K562 (cell line): ENCODE measurements at regions not wholly inside any gene's neighbourhood (a gene's known extent, or its start where the extent isn't known, plus 50 kb on each side); places are given as distances from the start of the nearest gene placed in this dataset.

Experiments used
- DMBX1 ChIP-seq: fragments of 250-450 bp; sonication (Bioruptor Pico); IDR thresholded peaks from 2 replicates; pipeline ENCODE4 v1.8.0; 2022; ENCODE audit warnings: inconsistent platforms, mild to moderate bottlenecking, moderate library complexity, borderline replicate concordance
- ETV5 ChIP-seq: sonication (generic); formaldehyde crosslinking; IDR thresholded peaks from 2 replicates; pipeline ENCODE4 v1.4.0; 2020; ENCODE audit warnings: low read depth, mild to moderate bottlenecking, missing genetic modification reagents
- HDAC6 ChIP-seq: IDR thresholded peaks from 2 replicates; pipeline ENCODE4 v1.6.1; 2012; ENCODE audit warnings: low read depth, mild to moderate bottlenecking, control low read depth, inconsistent platforms, low read length, moderate library complexity
- TEAD2 ChIP-seq: fragments of 450-650 bp; IDR thresholded peaks from 2 replicates; pipeline ENCODE4 v1.6.1; 2016; ENCODE audit warnings: missing genetic modification characterization, control low read depth, missing compliant biosample characterization
- TF ChIP-seq, protein P1 (sequence below): sonication (generic); formaldehyde crosslinking; IDR thresholded peaks from 2 replicates; pipeline ENCODE4 v1.8.0; 2022; ENCODE audit warnings: missing genetic modification reagents, mild to moderate bottlenecking, borderline replicate concordance
- TF ChIP-seq, protein P2 (sequence below): IDR thresholded peaks from 3 replicates; pipeline ENCODE4 v1.6.1; 2011; ENCODE audit warnings: borderline replicate concordance, mild to moderate bottlenecking; ENCODE audit not compliant: insufficient read length, insufficient read depth
- TF ChIP-seq, protein P3 (sequence below): fragments of 250-450 bp; sonication (Bioruptor Pico); IDR thresholded peaks from 2 replicates; pipeline ENCODE4 v1.5.0; 2021; ENCODE audit warnings: mild to moderate bottlenecking, borderline replicate concordance

DNA sequence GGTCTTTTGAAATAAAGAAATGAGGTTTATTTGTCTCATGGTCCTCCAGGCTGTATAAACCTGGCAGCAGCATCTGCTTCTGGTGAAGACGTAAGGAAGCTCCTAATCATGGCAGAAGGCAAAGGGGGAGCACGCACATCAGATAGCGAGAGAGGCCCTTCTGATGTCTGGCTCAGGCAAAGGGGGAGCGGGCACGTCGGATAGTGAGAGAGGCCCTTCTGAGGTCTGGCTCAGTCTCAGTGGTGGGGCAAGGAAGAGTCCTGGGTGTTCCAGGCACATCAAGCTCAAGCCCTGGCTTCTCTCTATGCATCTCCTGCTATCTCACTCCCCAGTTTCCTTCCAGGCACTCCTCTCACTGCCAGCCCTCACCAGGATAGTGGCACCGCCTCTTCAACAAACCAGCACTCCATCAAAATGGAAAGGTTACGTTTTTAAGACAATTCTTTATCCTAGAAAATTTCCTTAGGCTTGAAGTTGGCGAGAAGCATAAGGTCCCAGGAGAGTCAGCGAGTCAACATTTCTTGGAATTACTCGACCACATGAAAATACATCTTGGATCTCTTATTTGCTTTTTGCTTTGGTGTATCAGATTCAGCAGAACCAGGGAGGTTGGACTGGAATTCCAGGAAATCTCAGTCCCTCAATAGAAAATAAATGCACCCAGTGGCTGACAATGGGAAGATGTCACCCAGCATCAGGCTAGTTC is 189.6 kb upstream of the TMEM132C start (continued):
- TF ChIP-seq, protein P1, sequence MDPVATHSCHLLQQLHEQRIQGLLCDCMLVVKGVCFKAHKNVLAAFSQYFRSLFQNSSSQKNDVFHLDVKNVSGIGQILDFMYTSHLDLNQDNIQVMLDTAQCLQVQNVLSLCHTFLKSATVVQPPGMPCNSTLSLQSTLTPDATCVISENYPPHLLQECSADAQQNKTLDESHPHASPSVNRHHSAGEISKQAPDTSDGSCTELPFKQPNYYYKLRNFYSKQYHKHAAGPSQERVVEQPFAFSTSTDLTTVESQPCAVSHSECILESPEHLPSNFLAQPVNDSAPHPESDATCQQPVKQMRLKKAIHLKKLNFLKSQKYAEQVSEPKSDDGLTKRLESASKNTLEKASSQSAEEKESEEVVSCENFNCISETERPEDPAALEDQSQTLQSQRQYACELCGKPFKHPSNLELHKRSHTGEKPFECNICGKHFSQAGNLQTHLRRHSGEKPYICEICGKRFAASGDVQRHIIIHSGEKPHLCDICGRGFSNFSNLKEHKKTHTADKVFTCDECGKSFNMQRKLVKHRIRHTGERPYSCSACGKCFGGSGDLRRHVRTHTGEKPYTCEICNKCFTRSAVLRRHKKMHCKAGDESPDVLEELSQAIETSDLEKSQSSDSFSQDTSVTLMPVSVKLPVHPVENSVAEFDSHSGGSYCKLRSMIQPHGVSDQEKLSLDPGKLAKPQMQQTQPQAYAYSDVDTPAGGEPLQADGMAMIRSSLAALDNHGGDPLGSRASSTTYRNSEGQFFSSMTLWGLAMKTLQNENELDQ (CRISPR knock-in tag): no peak
- TF ChIP-seq, protein P2, sequence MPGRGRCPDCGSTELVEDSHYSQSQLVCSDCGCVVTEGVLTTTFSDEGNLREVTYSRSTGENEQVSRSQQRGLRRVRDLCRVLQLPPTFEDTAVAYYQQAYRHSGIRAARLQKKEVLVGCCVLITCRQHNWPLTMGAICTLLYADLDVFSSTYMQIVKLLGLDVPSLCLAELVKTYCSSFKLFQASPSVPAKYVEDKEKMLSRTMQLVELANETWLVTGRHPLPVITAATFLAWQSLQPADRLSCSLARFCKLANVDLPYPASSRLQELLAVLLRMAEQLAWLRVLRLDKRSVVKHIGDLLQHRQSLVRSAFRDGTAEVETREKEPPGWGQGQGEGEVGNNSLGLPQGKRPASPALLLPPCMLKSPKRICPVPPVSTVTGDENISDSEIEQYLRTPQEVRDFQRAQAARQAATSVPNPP: no peak
- TF ChIP-seq ETV5 (CRISPR knock-in tag): no peak
- TF ChIP-seq TEAD2: no peak
- TF ChIP-seq DMBX1 (CRISPR knock-in tag): no peak
- TF ChIP-seq, protein P3, sequence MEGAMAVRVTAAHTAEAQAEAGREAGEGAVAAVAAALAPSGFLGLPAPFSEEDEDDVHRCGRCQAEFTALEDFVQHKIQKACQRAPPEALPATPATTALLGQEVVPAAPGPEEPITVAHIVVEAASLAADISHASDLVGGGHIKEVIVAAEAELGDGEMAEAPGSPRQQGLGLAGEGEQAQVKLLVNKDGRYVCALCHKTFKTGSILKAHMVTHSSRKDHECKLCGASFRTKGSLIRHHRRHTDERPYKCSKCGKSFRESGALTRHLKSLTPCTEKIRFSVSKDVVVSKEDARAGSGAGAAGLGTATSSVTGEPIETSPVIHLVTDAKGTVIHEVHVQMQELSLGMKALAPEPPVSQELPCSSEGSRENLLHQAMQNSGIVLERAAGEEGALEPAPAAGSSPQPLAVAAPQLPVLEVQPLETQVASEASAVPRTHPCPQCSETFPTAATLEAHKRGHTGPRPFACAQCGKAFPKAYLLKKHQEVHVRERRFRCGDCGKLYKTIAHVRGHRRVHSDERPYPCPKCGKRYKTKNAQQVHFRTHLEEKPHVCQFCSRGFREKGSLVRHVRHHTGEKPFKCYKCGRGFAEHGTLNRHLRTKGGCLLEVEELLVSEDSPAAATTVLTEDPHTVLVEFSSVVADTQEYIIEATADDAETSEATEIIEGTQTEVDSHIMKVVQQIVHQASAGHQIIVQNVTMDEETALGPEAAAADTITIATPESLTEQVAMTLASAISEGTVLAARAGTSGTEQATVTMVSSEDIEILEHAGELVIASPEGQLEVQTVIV: no peak
- TF ChIP-seq HDAC6: no peak
